SK-MEL-5 (cell line): ENCODE measurements at regions not wholly inside any gene's neighbourhood (a gene's known extent, or its start where the extent isn't known, plus 50 kb on each side); places are given as distances from the start of the nearest gene placed in this dataset.

ENCODE experiments used
- DNase-seq: peaks from one replicate; pipeline ENCODE4 v3.0.0-alpha.2; 2016; ENCODE audit warnings: low read depth, low spot score
- in situ Hi-C: cut with HindIII; loops from 2 replicates; pipeline ENCODE4 v1.10.0; 2016; ENCODE audit warnings: low sequenced_read_pairs, high pct_unique_total_duplicates, low pct_unique_long_range_greater_than_20kb

GRCh38 chr3:116767726-116768125, 58.1 kb downstream of the TUSC7 start:
- DNase-seq = peak; percentile 72
- in situ Hi-C loops = loop anchor here (25.0 kb wide), 1 partner anchor 655 kb away; no protein-coding TSS in a partner anchor

DNA sequence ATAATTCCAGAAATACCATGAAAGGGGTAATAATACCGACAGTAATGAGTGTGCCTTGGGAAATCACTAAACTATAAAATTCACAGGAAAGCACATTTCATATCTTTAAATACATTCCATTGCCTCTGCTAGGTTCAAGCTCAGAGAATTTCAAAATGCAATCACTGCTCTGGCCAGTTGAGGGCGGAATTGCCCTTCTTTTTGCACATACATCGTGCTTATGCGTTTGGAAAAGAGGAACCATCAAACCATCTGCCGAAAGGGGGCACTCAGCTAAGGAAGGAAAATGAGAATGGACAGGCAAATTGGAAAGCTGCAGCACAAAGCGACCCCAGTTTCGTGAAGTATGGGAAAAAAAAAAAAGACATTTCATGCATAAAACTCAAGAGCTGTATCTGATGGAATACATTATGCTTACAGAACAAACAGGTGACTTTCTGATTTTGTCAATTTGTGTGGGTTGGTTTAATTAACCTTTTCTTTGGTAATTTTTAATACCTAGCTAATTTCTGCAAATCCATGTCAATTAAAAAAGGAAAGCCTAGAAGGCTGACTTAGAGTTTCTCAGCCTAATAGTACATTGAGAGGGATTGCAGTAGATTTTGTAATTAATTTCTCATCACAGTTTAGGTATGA, 61.4 kb downstream of the TUSC7 start:
- DNase-seq = peak; percentile 90
- in situ Hi-C loops = loop anchor here (25.0 kb wide), 1 partner anchor 659 kb away; no protein-coding TSS in a partner anchor

- in situ Hi-C loops = no loop called here
- DNase-seq = no peak
These were observed 67.6 kb downstream of the TUSC7 start for GRCh38 chr3:116776880-116777785.

- DNase-seq = no peak
- in situ Hi-C loops = no loop called here
These were observed 75.6 kb downstream of the TUSC7 start for GRCh38 chr3:116785226-116785625.

- DNase-seq = no peak
- in situ Hi-C loops = no loop called here
These were observed 93.1 kb downstream of the TUSC7 start for GRCh38 chr3:116802651-116803050.

- in situ Hi-C loops = no loop called here
- no peak for DNase-seq
These were observed 96.8 kb downstream of the TUSC7 start for GRCh38 chr3:116806351-116806750.

GRCh38 chr3:116808725-116809124, 99.1 kb downstream of the TUSC7 start:
- in situ Hi-C loops = no loop called here
- no peak for DNase-seq

- no peak for DNase-seq
- in situ Hi-C loops = no loop called here
These were observed 99.6 kb downstream of the TUSC7 start for GRCh38 chr3:116809208-116809607.

DNA sequence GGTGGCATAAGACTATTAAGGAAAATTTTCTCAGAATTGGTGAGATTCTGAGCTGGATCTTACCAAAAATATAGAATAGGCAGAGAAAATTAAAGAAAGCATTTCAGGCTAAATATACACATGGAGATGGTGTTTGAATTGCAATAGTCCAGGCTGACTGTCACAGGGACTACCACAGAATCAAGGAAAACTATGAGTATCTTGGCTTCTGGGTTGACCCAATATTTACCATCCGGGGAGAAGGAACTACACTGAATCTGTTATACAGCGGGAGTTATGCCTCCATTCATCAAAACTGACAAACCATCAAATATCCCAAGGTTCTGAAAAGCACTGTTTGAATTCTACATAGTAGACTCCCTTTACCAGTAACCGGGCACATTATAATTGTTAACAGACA, 102.2 kb downstream of the TUSC7 start:
- in situ Hi-C loops = no loop called here
- DNase-seq = no peak

GRCh38 chr3:116812949-116813348, 103.4 kb downstream of the TUSC7 start:
- in situ Hi-C loops = no loop called here
- DNase-seq = no peak

DNA sequence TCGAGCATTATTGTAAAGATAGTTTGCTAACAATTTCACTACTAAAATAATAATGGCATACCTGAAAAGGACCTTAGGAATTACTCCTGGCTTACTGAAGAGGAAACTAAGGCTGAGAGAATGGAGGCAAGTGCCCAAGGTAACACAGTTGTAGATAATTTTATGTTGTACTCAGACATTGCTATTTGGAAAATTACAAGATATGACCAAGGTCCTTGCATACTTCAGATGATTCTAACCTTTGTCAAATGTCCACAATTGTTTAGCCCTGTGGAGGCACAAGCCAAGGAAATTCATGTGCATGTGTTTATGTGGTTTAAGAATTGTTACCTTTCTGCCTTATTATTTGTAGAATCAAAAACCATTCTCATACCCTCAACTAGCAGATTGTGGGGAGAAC, 105.7 kb downstream of the TUSC7 start:
- in situ Hi-C loops = no loop called here

GRCh38 chr3:116815831-116816588, 106.4 kb downstream of the TUSC7 start:
- no peak for DNase-seq
- in situ Hi-C loops = no loop called here

More for the DNA sequence above, 105.7 kb downstream of the TUSC7 start:
- no peak for DNase-seq

DNA sequence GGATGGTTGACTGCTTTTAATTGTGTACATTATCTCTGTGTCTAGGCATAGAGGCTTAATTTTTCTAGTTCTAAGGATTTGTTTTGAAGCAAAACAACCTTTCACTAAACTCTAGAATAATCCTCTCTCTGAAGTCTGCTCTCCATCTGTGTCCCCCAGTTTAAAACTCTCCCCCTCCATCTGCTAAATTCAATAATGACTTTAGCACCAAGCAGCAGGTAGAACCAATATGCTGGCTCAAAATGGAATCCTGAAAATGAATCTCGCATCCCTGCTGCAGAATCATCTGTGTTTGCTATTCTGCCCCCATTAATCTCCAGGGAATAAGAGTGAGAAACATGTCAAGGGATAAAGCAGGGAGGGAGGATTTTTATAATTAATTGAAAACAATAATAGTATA, 111.8 kb downstream of the TUSC7 start:
- DNase-seq = no peak
- in situ Hi-C loops = no loop called here

DNA sequence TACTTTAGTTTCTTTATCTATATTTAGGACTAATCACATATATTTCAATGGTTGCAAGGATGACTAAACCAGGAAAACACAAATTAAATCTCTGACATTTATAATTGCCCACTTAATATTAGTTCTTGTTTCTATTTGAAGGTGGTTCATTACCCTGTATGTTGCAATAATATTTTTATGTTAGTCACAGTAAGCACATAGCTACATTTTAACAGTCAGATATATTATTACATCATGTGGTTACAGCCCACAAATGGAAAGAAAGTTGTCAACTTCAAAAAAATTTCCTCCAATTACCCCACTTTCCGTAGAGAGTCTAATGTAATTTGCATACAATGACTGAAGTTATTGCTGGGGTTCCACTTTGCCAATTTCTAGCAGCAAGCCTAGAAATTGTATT, 114.6 kb downstream of the TUSC7 start:
- in situ Hi-C loops = no loop called here

GRCh38 chr3:116833202-116833601, 123.6 kb downstream of the TUSC7 start:
- in situ Hi-C loops = no loop called here
- no peak for DNase-seq

More for the DNA sequence above, 114.6 kb downstream of the TUSC7 start:
- no peak for DNase-seq

- no peak for DNase-seq
- in situ Hi-C loops = no loop called here
These were observed 125.2 kb downstream of the TUSC7 start for GRCh38 chr3:116834816-116835215.

GRCh38 chr3:116835658-116836057, 126.1 kb downstream of the TUSC7 start:
- DNase-seq = no peak
- in situ Hi-C loops = no loop called here

DNA sequence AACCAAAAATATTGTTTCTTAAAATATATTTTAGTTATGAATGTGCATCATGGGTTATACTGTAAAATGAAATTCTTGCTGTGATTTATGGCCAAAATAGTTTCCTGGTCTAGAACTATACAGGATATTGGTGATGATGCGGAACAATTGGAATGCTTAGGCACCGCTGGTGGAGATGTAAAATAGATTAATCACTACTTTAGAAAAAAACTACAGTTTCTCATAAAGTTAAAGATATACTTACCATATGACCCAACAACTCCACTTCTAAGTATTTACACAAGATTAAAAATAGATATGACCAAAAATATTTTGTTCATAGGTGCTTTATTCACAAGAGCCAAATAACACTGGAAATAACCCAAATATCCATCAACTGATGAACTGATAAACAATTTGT, 126.7 kb downstream of the TUSC7 start:
- no peak for DNase-seq
- in situ Hi-C loops = no loop called here
